ENCODE measurements at regions not wholly inside any gene's neighbourhood (a gene's known extent, or its start where the extent isn't known, plus 50 kb on each side); places are given as distances from the start of the nearest gene placed in this dataset.

DNA sequence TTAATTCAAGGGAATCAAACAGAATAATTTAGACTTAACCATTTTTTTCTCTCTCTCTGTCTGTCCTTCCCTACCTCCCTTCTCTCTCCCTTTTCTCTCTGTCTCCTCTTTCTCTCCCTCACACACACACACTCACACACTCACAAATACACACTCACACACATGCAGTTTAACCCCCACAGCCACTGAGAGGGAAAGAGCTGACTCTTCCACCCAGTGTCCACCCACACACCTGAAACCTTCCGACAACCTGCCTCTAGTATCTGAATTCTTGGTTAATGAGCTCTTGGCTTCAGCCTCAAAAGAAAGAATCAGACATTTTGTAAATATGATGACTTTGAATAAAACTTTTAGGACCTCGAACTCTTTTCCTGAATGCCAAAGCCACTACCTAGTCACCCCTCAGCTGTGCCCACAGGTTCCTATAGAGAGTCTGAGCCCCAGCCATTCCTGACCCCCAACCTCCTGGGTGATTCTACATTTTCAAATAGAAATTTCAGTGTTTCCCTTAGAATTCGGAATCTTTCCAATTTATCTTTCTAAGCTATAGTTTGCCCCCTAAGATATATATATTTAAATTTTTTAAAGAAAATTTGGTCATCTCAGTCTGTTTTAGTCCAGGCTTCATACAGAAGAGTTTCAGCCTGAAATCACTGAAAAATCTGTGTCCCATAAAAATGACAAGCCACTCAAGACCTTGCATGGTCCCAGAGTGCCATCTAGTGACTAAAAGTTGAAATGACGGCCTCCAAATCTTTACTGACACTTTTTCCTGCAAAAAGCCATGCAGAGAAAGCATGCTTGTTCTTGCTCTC is 202.8 kb downstream of the IPMK start:
- TF ChIP-seq, protein P1, sequence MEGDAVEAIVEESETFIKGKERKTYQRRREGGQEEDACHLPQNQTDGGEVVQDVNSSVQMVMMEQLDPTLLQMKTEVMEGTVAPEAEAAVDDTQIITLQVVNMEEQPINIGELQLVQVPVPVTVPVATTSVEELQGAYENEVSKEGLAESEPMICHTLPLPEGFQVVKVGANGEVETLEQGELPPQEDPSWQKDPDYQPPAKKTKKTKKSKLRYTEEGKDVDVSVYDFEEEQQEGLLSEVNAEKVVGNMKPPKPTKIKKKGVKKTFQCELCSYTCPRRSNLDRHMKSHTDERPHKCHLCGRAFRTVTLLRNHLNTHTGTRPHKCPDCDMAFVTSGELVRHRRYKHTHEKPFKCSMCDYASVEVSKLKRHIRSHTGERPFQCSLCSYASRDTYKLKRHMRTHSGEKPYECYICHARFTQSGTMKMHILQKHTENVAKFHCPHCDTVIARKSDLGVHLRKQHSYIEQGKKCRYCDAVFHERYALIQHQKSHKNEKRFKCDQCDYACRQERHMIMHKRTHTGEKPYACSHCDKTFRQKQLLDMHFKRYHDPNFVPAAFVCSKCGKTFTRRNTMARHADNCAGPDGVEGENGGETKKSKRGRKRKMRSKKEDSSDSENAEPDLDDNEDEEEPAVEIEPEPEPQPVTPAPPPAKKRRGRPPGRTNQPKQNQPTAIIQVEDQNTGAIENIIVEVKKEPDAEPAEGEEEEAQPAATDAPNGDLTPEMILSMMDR (IDR thresholded peaks at IDR 0.05) = peak; percentile 35 to 58 (median 51)
- no peak for TF ChIP-seq POLR2A (IDR thresholded peaks at IDR 0.05)

Measured in tibial nerve (tissue), 3 donors.